Suppressor macrophage (primary cell): ENCODE measurements at regions not wholly inside any gene's neighbourhood (a gene's known extent, or its start where the extent isn't known, plus 50 kb on each side); places are given as distances from the start of the nearest gene placed in this dataset.
"Not testable (repeated sequence)": the region's sequence is repeated elsewhere in the genome, so short reads cannot be mapped to it uniquely, and the experiment has no call there.

Experiments used
- DNase-seq, 4 experiments: peaks; one replicate each; pipeline ENCODE4 v3.0.0-alpha.2; 2020 to 2022

GRCh38 chr6:141969768-141970415 lies 162.8 kb upstream of the GJE1 start:
- DNase-seq = not testable (repeated sequence)

DNA sequence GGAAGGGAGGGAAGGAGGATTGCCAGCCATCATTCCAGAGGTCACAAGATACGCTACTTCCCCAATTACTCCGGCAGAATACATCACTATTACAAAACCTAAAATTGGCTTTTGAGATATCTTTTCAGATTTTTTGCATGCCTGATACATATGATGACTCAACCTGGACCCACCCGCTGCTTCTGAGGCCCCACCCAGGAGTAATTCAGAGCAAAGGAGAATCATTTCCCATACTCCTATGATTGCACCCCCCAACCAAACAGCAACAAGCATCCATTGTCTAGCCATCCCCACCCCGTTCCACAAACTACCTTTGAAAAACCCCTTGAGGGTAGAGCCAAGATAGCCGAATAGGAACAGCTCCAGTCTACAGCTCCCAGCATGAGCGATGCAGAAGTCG lies 163.5 kb upstream of the GJE1 start:
- no peak for DNase-seq

DNA sequence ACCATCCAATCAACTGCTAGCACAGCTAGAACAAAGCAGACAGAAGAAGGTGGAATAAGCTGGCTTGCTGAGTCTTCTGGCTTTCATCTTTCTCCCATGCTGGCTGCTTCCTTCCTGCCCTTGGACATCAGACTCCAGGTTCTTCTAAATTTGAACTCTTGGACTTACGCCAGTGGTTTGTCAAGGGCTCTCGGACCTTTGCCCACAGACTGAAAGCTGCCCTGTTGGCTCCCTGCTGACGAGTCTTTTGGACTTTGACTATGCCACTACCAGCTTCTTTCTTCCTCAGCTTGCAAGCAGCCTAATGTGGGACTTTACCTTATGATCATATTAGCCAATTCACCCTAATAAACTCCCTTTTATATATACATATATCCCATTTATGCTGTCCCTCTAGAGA lies 164.1 kb upstream of the GJE1 start:
- DNase-seq = no peak

GRCh38 chr6:141965016-141965545 lies 167.6 kb upstream of the GJE1 start:
- no peak for DNase-seq

DNA sequence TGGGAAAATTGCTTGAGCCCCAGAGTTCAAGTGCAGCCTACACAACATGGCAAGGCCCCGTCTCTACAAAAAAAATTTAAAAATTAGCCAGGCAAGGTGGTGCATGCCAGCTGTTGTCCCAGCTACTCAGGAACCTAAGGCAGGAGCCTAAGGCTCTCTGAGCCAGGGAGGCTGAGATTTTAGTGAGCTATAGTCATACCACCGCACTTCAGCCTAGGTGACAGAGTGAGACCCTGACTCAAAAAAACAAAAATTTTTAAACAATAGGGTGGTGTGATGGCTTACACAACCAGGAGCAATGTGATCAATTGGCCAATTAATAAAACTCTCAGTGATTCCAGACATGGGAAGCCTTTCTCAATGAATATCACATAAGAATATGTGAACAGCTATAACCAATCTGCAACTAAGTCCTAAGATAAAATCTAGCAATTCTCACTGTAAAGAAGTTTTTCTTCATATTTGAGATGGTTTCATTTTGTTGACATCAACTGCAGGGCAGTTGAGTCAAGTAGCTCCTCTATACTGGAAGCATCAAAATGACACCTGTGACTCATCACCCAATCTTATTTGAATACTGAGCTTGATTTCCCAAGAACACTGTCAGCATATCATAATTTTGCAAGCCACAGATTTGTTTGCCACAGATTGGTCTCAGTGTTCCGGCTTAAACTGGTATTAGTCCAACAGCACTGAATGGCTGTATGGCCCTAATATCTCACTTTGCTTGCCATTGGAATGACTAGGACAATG lies 169.0 kb upstream of the GJE1 start:
- no peak for DNase-seq

DNA sequence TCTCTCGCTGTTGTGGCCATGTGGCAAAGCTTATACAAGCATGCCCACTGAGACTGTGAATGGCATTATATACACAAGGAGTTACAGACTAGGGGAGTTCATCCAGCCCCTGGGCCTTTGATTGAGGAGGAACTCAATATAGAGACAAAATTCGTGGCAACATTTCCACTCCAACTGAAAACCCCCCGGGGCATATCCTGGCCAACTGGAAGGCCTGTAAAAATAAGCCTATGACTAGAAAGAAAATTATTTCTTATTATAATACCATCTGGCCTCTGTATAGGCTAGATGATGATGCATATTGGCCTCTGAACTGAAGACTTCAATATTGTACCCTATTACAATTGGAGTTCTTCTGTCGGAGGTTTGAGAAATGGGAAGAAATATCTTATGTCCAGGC lies 175.5 kb upstream of the GJE1 start:
- DNase-seq = no peak

DNA sequence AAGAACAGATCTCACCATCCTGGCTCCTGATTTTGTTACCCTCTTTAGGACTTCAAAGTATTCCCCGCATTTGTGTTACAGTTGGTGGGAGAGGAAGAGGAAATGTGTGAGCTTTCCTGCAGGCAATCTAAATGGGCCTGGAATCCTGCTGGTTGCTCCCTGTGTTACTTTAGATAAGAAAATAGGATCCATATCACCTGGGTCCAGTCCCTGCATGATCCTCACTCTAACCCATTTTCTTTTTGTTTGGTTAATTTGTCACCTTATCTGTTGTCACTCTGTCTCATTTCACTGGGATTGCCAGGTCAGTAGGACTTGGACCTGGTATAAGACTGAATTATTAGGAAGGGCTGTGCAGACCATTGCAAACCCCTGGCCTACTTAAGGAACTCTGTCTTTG lies 175.9 kb upstream of the GJE1 start:
- no peak for DNase-seq

- no peak for DNase-seq
These were observed 176.5 kb upstream of the GJE1 start for GRCh38 chr6:141956046-141956761.

- no peak for DNase-seq
These were observed 179.7 kb upstream of the GJE1 start for GRCh38 chr6:141953072-141953471.

DNA sequence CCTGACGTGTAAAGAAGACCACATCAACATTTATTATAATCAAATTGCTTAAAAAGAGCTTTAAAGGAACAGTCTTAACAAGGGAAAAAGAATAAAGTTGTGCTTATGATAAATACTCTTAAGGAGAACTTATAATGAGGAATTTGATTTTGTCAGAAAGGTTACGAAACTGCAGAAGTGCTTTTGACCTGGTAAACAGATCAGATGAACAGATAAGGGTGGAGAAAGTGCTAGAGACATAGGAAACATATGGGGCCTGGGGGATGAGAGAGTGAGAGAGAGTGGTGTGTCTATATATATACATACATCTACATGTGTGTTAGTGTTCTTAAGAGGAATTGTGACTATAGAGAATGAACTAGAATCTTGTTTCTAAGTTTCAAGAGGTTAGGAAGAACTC lies 186.2 kb upstream of the GJE1 start:
- DNase-seq = no peak

GRCh38 chr6:141938664-141939063 lies 194.1 kb upstream of the GJE1 start:
- DNase-seq = no peak

GRCh38 chr6:141932685-141933084 lies 200.0 kb upstream of the GJE1 start:
- DNase-seq = no peak

GRCh38 chr6:141926200-141926900 lies 206.4 kb upstream of the GJE1 start:
- DNase-seq = not testable (repeated sequence)

DNA sequence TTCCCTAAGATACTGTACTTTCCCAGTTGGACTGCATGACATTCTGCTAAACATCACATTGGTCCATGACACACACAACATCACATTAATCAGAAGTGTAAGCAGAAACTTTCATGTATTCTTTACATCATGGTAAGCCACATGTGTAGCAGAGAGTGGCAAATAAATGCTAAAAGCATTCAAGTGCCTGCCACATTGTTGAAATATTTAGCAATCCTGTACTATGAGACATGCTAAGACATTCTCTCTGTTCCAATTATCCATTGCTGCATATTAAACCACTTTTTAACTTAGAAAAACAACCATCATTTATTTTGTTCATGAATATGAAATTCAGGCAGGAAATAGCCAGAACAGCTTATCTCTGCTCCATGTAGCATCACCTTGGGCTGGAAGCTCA lies 207.7 kb upstream of the GJE1 start:
- DNase-seq = no peak

- DNase-seq = no peak
These were observed 209.8 kb upstream of the GJE1 start for GRCh38 chr6:141922898-141923297.

DNA sequence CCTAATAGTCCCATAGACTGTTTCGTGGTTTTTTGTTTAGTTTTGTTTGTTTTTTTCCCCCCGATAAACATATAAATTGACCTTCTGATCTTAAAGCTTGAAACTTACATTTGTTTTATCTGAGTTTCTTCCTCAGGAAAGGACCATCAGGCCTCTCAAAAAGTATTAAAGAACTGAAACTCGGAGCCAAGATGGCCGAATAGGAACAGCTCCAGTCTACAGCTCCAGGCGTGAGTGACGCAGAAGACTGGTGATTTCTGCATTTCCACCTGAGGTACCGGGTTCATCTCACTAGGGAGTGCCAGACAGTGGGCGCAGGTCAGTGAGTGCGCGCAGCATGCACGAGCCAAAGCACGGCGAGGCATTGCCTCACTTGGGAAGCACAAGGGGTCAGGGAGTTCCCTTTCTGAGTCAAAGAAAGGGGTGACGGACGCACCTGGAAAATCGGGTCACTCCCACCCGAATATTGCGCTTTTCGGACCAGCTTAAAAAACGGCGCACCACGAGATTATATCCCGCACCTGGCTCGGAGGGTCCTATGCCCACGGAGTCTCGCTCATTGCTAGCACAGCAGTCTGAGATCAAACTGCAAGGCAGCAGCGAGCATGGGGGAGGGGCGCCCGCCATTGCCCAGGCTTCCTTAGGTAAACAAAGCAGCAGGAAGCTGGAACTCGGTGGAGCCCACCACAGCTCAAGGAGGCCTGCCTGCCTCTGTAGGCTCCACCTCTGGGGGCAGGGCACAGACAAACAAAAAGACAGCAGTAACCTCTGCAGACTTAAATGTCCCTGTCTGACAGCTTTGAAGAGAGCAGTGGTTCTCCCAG lies 215.8 kb upstream of the GJE1 start:
- DNase-seq = not testable (repeated sequence)

GRCh38 chr6:141914646-141915045 lies 218.1 kb upstream of the GJE1 start:
- DNase-seq = no peak

DNA sequence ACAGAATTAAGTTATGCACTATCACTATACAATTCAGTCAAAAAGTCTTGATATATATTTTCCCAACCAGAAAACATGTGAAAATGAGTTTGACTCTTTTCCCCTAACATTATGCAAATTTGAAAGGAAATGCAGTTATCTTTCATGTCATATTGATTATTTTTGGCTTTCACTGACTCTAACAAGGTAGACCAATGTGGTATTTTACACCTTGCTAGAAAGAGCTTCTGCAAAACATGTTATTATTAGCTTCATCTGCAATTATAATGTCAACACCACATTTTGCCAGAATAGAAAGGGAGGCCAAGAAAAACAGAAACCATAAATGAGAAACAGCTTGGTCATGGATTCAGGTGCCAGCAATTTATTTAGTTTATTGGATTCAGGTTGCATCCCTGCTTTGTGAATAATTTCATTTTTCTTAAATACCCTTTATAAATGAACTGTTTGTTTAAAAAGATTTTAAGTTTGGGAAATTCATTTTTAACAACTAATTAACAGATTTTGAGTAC lies 226.1 kb upstream of the GJE1 start:
- no peak for DNase-seq

GRCh38 chr6:141890661-141891060 lies 242.1 kb upstream of the GJE1 start:
- DNase-seq = no peak

DNA sequence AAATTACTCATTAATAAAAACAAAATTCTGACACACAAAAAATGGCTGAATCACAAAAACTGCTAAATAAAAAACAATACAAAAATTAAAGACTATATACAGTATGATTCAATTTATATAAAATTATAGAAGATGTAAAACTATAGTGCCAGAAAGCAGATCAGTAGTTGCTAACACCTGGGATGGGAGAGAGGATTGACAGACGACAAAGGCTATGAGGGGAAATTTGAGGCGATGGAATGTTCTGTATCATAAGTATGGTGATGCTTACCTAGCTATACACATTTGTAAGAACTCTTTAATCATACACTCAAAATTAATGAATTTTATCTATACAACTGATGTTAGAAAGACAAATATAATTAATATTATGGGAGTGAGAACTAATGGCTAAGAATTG lies 247.9 kb upstream of the GJE1 start:
- DNase-seq = no peak

DNA sequence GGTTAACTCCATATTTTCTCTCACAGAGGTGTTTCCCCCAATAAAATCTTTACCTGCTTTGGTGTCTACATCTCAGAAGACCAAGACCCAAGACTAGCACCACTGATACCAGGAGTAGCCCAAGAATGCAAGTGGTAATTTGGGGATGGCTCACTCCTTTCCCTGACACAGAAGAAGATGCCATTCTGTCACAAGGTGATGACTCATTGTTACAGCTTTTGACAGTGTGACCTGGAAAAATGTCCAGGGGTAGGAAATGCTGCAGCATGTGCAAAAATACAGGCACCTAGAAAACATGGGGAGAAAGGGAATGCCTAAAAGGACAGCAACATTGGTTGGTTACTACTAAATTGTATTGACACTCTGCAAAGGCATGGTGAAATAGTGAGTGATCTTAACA lies 254.0 kb upstream of the GJE1 start:
- DNase-seq = no peak
